WTC11 (cell line): ENCODE measurements at regions not wholly inside any gene's neighbourhood (a gene's known extent, or its start where the extent isn't known, plus 50 kb on each side); places are given as distances from the start of the nearest gene placed in this dataset.

Source experiments
- ATAC-seq: fragments of 200-7000 bp; cut with Tn5 transposase; 2 replicates; pipeline ENCODE4 v1.10.0; 2021; ENCODE audit warnings: mild to moderate bottlenecking, moderate library complexity
- CTCF ChIA-PET: fragments of 300-600 bp; sonication (Branson Sonifier 250); formaldehyde crosslinking; loops from one replicate; lab custom pipeline; 2021; ENCODE audit warnings: antibody characterized with exemption; lab: Charles Lee
- POLR2A ChIA-PET: fragments of 350-600 bp; sonication (Branson Sonifier 250); formaldehyde crosslinking; loops from one replicate; lab custom pipeline; 2021; ENCODE audit warnings: antibody characterized with exemption; lab: Charles Lee
- DNase-seq: peaks from one replicate; pipeline ENCODE4 v3.0.0; 2021; ENCODE audit warnings: low spot score
- H3K27ac Mint-ChIP-seq: 2 replicates; pipeline ENCODE4 v1.8.0; 2021; ENCODE audit warnings: mixed read lengths
- H3K27me3 Mint-ChIP-seq: 2 replicates; pipeline ENCODE4 v1.8.0; 2021; ENCODE audit warnings: low read depth, mild to moderate bottlenecking, moderate library complexity, mixed read lengths
- H3K36me3 Mint-ChIP-seq: 2 replicates; pipeline ENCODE4 v1.8.0; 2021; ENCODE audit warnings: mixed read lengths
- H3K4me1 Mint-ChIP-seq: 2 replicates; pipeline ENCODE4 v1.8.0; 2022; ENCODE audit warnings: mixed read lengths
- H3K4me3 Mint-ChIP-seq: 2 replicates; pipeline ENCODE4 v1.8.0; 2021; ENCODE audit warnings: mild to moderate bottlenecking, moderate library complexity, mixed read lengths
- H3K9me3 Mint-ChIP-seq: 2 replicates; pipeline ENCODE4 v1.8.0; 2021; ENCODE audit warnings: mixed read lengths
- AFF4 ChIP-seq: sonication (generic); formaldehyde crosslinking; IDR thresholded peaks from 2 replicates; pipeline ENCODE4 v1.8.1; 2023; ENCODE audit warnings: mild to moderate bottlenecking, missing genetic modification reagents, borderline replicate concordance
- AR ChIP-seq: fragments of 250-450 bp; sonication (Bioruptor Pico); IDR thresholded peaks from 2 replicates; pipeline ENCODE4 v1.9.0; 2021; ENCODE audit warnings: mild to moderate bottlenecking
- ATF6 ChIP-seq: sonication (generic); formaldehyde crosslinking; IDR thresholded peaks from 2 replicates; pipeline ENCODE4 v1.8.1; 2023; ENCODE audit warnings: mild to moderate bottlenecking, missing genetic modification reagents
- CREB1 ChIP-seq: sonication (generic); formaldehyde crosslinking; IDR thresholded peaks from 2 replicates; pipeline ENCODE4 v1.8.0; 2023; ENCODE audit warnings: mild to moderate bottlenecking, missing genetic modification reagents
- E2F4 ChIP-seq: sonication (generic); formaldehyde crosslinking; IDR thresholded peaks from 2 replicates; pipeline ENCODE4 v1.8.1; 2022; ENCODE audit warnings: low read depth, mild to moderate bottlenecking, moderate library complexity, missing genetic modification reagents, borderline replicate concordance
- ETV6 ChIP-seq: sonication (generic); formaldehyde crosslinking; IDR thresholded peaks from 2 replicates; pipeline ENCODE4 v1.8.1; 2022; ENCODE audit warnings: mild to moderate bottlenecking, missing genetic modification reagents
- FOXP1 ChIP-seq: sonication (generic); formaldehyde crosslinking; IDR thresholded peaks from 2 replicates; pipeline ENCODE4 v1.8.0; 2022; ENCODE audit warnings: missing genetic modification reagents, mild to moderate bottlenecking, moderate library complexity, borderline replicate concordance
- HMGXB4 ChIP-seq: sonication (generic); formaldehyde crosslinking; IDR thresholded peaks from 2 replicates; pipeline ENCODE4 v1.8.1; 2023; ENCODE audit warnings: mild to moderate bottlenecking, moderate library complexity, missing genetic modification reagents
- JUN ChIP-seq: sonication (generic); formaldehyde crosslinking; IDR thresholded peaks from 2 replicates; pipeline ENCODE4 v1.8.0; 2023; ENCODE audit warnings: mild to moderate bottlenecking, missing genetic modification reagents
- NFATC4 ChIP-seq: fragments of 250-450 bp; sonication (Bioruptor Pico); IDR thresholded peaks from 2 replicates; pipeline ENCODE4 v1.9.0; 2021; ENCODE audit warnings: mild to moderate bottlenecking
- NFE2L1 ChIP-seq: sonication (generic); formaldehyde crosslinking; IDR thresholded peaks from 2 replicates; pipeline ENCODE4 v1.8.1; 2023; ENCODE audit warnings: missing genetic modification reagents
- NR1H2 ChIP-seq: sonication (generic); formaldehyde crosslinking; IDR thresholded peaks from 2 replicates; pipeline ENCODE4 v1.9.0; 2021; ENCODE audit warnings: mild to moderate bottlenecking, moderate library complexity, missing genetic modification reagents
- PRRX2 ChIP-seq: fragments of 250-450 bp; sonication (Bioruptor Pico); IDR thresholded peaks from 2 replicates; pipeline ENCODE4 v1.8.0; 2021; ENCODE audit warnings: mild to moderate bottlenecking
- SOX15 ChIP-seq: fragments of 250-450 bp; sonication (Bioruptor Pico); IDR thresholded peaks from 2 replicates; pipeline ENCODE4 v1.9.0; 2021; ENCODE audit warnings: mild to moderate bottlenecking
- TCF7 ChIP-seq: sonication (generic); formaldehyde crosslinking; IDR thresholded peaks from 2 replicates; pipeline ENCODE4 v1.8.0; 2022; ENCODE audit warnings: mild to moderate bottlenecking, low read depth, missing genetic modification reagents, moderate library complexity
- TEAD1 ChIP-seq: sonication (generic); formaldehyde crosslinking; IDR thresholded peaks from 2 replicates; pipeline ENCODE4 v1.8.0; 2022; ENCODE audit warnings: mild to moderate bottlenecking, missing genetic modification reagents
- USF2 ChIP-seq: sonication (generic); formaldehyde crosslinking; IDR thresholded peaks from 2 replicates; pipeline ENCODE4 v1.8.1; 2023; ENCODE audit warnings: mild to moderate bottlenecking, missing genetic modification reagents, moderate library complexity
- ZNF138 ChIP-seq: sonication (generic); formaldehyde crosslinking; conservative IDR thresholded peaks from 2 replicates; pipeline ENCODE4 v1.8.1; 2022; ENCODE audit warnings: mild to moderate bottlenecking, moderate library complexity, missing genetic modification reagents
- ZNF232 ChIP-seq: sonication (generic); formaldehyde crosslinking; IDR thresholded peaks from 2 replicates; pipeline ENCODE4 v1.8.0; 2022; ENCODE audit warnings: mild to moderate bottlenecking, missing genetic modification reagents
- ZNF425 ChIP-seq: fragments of 250-450 bp; sonication (Bioruptor Pico); conservative IDR thresholded peaks from 2 replicates; pipeline ENCODE4 v1.9.0; 2021; ENCODE audit warnings: mild to moderate bottlenecking
- ZNF671 ChIP-seq: fragments of 250-450 bp; sonication (Bioruptor Pico); IDR thresholded peaks from 2 replicates; pipeline ENCODE4 v1.8.0; 2021; ENCODE audit warnings: mild to moderate bottlenecking

- Mint-ChIP-seq H3K9me3 (peaks cover 52% of the 10 kb centered on the region), H3K27me3 (peaks cover 3% of the 10 kb centered on the region; the same call in 1 of the 2 replicates)
- no peak for TF ChIP-seq ZNF425
- no peak for TF ChIP-seq HMGXB4
- TF ChIP-seq NR1H2 (CRISPR knock-in tag): no peak
- TF ChIP-seq ZNF671 (CRISPR knock-in tag): no peak
- TF ChIP-seq CREB1: no peak
- TF ChIP-seq JUN: no peak
- TF ChIP-seq, all 79 proteins: peak for 0
- H3K36me3 Mint-ChIP-seq: peaks cover 25% of the 10 kb centered on the region
- ChIA-PET POLR2A (no interaction called here), CTCF (no interaction called here)
- no peak for DNase-seq
- ATAC-seq: no peak
- no peak overlapping the region for H3K27ac Mint-ChIP-seq
- H3K4me1 Mint-ChIP-seq: no peaks in the 10 kb centered on the region
- no peak overlapping the region for H3K4me3 Mint-ChIP-seq
Observed at GRCh38 chr17:52686140-52686539, 527.6 kb upstream of the CA10 start.

- Mint-ChIP-seq H3K36me3 (peaks cover 45% of the 10 kb centered on the region), H3K4me3 (no peak overlapping the region), H3K27ac (no peak overlapping the region), H3K9me3 (peaks cover 74% of the 10 kb centered on the region), H3K4me1 (no peaks in the 10 kb centered on the region), H3K27me3 (peaks cover 7% of the 10 kb centered on the region)
- no peak for DNase-seq
- ATAC-seq: no peak
- TF ChIP-seq ZNF138 (no peak), ZNF671 (CRISPR knock-in tag) (no peak), ZNF232 (CRISPR knock-in tag) (no peak), PRRX2 (no peak), ATF6 (CRISPR knock-in tag) (no peak), TCF7 (no peak), USF2 (CRISPR knock-in tag) (no peak), TEAD1 (CRISPR knock-in tag) (no peak), NFATC4 (CRISPR knock-in tag) (no peak), E2F4 (CRISPR knock-in tag) (no peak), ETV6 (CRISPR knock-in tag) (no peak), NFE2L1 (no peak), AFF4 (CRISPR knock-in tag) (no peak), AR (CRISPR knock-in tag) (no peak), SOX15 (no peak), FOXP1 (CRISPR knock-in tag) (no peak)
- ChIA-PET POLR2A (no interaction called here), CTCF (no interaction called here)
Observed at GRCh38 chr17:52681480-52681879, 523.0 kb upstream of the CA10 start.
